HG02943 (cell line): ENCODE measurements at regions not wholly inside any gene's neighbourhood (a gene's known extent, or its start where the extent isn't known, plus 50 kb on each side); places are given as distances from the start of the nearest gene placed in this dataset.

Source experiments
- ATAC-seq: cut with Tn5 transposase; IDR thresholded peaks from one replicate; pipeline ENCODE4 v1.9.1; 2021; ENCODE audit warnings: mild to moderate bottlenecking, low read depth, moderate library complexity; ENCODE audit not compliant: unreplicated experiment

GRCh38 chr2:6535572-6535971 lies 330.1 kb downstream of the CMPK2 start:
- ATAC-seq = no peak

GRCh38 chr2:6538607-6539006 lies 327.1 kb downstream of the CMPK2 start:
- no peak for ATAC-seq

- no peak for ATAC-seq
Observed at GRCh38 chr2:6545336-6545735, 320.4 kb downstream of the CMPK2 start.

GRCh38 chr2:6545795-6546194 lies 319.9 kb downstream of the CMPK2 start:
- no peak for ATAC-seq

GRCh38 chr2:6554466-6554865 lies 311.2 kb downstream of the CMPK2 start:
- ATAC-seq = no peak

- ATAC-seq = no peak
Observed at GRCh38 chr2:6556755-6557154, 309.0 kb downstream of the CMPK2 start.

- ATAC-seq = no peak
Observed at GRCh38 chr2:6557737-6558136, 308.0 kb downstream of the CMPK2 start.

GRCh38 chr2:6562771-6563170 lies 302.9 kb downstream of the CMPK2 start:
- no peak for ATAC-seq

- no peak for ATAC-seq
Observed at GRCh38 chr2:6564326-6564725, 301.4 kb downstream of the CMPK2 start.

GRCh38 chr2:6574121-6574520 lies 291.6 kb downstream of the CMPK2 start:
- ATAC-seq = no peak

- ATAC-seq = no peak
Observed at GRCh38 chr2:6576302-6576701, 289.4 kb downstream of the CMPK2 start.

GRCh38 chr2:6577960-6578359 lies 287.7 kb downstream of the CMPK2 start:
- ATAC-seq = no peak

- ATAC-seq = no peak
Observed at GRCh38 chr2:6578416-6578815, 287.3 kb downstream of the CMPK2 start.

GRCh38 chr2:6579281-6579680 lies 286.4 kb downstream of the CMPK2 start:
- ATAC-seq = no peak

GRCh38 chr2:6580982-6581381 lies 284.7 kb downstream of the CMPK2 start:
- ATAC-seq = no peak

- no peak for ATAC-seq
Observed at GRCh38 chr2:6589150-6589549, 276.6 kb downstream of the CMPK2 start.

- ATAC-seq = no peak
Observed at GRCh38 chr2:6590442-6590841, 275.3 kb downstream of the CMPK2 start.

- no peak for ATAC-seq
Observed at GRCh38 chr2:6602471-6602870, 263.2 kb downstream of the CMPK2 start.

- ATAC-seq = no peak
Observed at GRCh38 chr2:6605836-6606505, 259.7 kb downstream of the CMPK2 start.

GRCh38 chr2:6617794-6618193 lies 247.9 kb downstream of the CMPK2 start:
- no peak for ATAC-seq

GRCh38 chr2:6618201-6618600 lies 247.5 kb downstream of the CMPK2 start:
- ATAC-seq = no peak

GRCh38 chr2:6623746-6624145 lies 242.0 kb downstream of the CMPK2 start:
- no peak for ATAC-seq
